ENCODE measurements at regions not wholly inside any gene's neighbourhood (a gene's known extent, or its start where the extent isn't known, plus 50 kb on each side); places are given as distances from the start of the nearest gene placed in this dataset.

DNA sequence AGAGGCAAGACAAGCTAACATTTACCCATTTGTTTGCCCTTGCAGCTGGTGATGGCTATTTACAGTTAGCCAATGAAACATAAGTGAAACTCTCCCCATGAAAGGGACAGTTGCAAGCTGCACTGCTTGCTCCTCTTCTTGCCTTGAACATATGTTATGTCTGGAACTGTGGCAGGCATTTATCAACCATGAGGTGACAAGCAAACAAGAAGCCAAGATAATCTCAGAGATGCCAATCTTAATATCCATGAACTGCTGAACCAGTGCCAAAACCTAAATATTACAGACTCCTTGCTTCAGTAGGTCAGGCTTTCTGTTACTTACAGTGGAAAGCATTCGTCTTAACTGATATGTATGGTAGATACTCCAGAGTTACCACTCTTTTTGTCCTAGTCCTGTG, 133.4 kb downstream of the ACTBL2 start:
- TF ChIP-seq, protein P1, sequence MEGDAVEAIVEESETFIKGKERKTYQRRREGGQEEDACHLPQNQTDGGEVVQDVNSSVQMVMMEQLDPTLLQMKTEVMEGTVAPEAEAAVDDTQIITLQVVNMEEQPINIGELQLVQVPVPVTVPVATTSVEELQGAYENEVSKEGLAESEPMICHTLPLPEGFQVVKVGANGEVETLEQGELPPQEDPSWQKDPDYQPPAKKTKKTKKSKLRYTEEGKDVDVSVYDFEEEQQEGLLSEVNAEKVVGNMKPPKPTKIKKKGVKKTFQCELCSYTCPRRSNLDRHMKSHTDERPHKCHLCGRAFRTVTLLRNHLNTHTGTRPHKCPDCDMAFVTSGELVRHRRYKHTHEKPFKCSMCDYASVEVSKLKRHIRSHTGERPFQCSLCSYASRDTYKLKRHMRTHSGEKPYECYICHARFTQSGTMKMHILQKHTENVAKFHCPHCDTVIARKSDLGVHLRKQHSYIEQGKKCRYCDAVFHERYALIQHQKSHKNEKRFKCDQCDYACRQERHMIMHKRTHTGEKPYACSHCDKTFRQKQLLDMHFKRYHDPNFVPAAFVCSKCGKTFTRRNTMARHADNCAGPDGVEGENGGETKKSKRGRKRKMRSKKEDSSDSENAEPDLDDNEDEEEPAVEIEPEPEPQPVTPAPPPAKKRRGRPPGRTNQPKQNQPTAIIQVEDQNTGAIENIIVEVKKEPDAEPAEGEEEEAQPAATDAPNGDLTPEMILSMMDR (IDR thresholded peaks at IDR 0.05) = no peak
- DNase-seq (ENCODE audit: low spot score) (no peak), ATAC-seq (ENCODE audit: low FRiP score) (no peak)

DNA sequence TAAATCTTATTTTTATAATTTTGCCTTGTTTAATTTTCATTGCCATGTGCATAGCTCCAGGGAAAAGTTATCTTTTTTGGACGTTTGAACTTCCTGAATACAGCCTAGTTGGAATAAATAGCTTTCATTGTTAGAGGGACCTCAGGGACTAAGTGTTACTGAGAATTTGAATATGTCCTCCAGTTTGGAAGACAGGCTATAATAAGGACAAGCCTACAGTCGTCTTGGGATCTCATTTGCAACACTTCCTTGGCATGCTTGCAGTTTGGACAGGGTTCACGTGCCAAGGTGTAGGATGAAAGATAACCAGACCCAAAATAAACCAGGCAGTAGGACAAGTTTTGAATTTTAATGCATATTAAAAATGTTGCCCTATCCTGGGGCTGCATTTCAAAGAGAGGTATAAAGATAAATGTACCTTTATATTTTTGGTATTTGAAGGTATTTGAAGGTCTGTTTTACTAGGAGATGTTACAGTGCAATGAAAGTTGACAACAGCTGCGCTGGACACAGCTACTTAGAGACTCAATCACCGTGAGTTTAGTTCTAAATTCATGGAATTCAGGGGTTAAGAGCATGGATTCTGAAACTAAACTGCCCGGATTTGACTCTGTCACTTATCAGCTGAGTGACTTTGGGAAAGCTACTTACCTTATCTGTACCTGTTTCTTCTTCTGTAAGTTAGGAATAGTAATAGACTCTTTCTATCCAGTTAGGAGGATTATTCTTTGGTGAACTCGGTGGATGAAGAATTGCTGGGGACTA, 134.1 kb downstream of the ACTBL2 start:
- TF ChIP-seq, protein P1 (IDR thresholded peaks at IDR 0.05) = no peak
- ATAC-seq (ENCODE audit: low FRiP score) (no peak), DNase-seq (ENCODE audit: low spot score) (no peak)

DNA sequence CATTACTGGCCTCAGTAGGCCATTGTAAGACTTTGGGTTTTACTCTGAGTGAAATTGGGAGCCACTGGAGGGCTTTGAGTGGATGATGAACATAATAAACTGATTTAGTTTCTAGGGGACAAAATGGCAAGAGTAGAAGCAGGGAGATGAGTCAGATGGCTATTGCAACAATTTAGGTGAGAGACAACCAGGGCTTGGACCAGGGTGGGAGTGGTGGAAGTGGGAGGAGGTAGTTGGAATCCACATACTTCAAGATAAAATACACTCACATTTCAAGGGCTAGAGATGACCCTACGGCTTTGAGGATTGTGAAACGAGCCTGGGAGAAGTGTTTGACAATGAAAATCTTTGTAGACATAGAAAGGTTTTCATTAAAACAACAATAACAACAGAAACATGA, 136.3 kb downstream of the ACTBL2 start:
- TF ChIP-seq, protein P1 (IDR thresholded peaks at IDR 0.05) = no peak
- ATAC-seq (ENCODE audit: low FRiP score) (no peak), DNase-seq (ENCODE audit: low spot score) (no peak)

DNA sequence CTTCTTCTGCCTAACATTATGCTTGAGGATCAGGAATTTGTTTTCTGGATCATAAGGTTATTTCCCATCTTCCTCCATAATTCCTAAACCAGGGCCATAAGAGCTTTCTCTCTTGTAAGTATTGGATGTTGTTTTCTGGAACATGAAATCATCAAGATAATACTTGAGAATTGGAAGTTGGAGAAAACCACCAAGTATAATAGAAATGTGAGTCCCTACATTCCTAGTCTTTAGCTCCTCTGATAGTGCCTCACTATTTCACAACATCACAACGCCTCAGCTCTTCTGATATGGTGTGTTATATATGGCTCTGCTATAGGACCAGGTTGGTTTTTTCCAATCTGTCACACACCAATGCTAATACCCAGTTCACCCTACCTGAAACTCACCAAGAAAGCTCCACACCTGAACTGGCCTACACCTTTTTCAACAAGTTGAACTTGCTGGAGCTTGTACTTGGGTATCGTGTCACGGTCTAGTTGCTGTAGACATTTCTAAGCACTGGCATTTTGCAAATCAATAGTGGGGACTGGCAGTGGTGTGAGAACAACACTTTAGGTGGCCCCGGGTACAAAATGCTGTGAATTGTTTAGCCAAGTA, 141.1 kb downstream of the ACTBL2 start:
- ATAC-seq (ENCODE audit: low FRiP score) (no peak), DNase-seq (ENCODE audit: low spot score) (no peak)
- TF ChIP-seq, protein P1 (IDR thresholded peaks at IDR 0.05) = no peak

DNA sequence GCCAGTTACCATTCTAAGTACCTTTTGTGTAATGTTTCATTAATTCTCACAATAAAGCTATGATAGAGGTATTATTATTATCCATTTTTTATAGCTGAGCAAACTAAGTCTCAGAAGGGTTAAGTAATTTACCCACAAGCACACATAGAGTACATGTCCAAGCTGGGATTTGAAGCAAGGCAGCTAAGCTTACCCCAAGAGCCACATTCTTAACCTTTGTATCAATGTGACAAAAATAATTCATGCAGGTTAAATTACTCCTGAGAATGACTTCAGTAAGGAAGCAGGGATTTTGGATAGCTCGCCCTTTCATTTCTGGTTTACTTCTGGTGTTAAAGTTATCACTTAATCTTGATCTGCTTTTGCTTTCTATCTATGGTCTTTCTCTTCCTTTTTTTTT, 141.9 kb downstream of the ACTBL2 start:
- TF ChIP-seq, protein P1 (IDR thresholded peaks at IDR 0.05) = no peak
- ATAC-seq (ENCODE audit: low FRiP score) = no peak

DNA sequence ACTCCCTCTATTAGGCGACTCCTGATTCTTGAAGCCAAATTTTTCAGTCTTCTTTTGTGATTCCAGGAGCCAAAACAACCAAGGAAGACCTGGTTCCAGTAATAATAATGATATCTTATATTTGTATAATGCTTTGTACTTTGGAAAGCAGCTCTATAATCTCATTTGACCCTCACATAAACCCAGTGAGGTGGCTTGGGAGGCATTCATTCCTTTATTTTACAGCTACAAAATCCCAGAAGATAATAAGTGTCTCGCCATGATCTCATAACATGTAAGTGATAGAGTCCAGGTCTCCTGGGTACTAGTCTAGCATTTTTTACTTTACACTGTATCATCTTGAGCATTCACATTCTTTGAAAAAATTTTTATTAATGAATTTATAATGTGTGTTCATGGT, 143.1 kb downstream of the ACTBL2 start:
- no peak for ATAC-seq (ENCODE audit: low FRiP score)
- no peak for DNase-seq (ENCODE audit: low spot score)
- TF ChIP-seq, protein P1 (IDR thresholded peaks at IDR 0.05) = no peak

More for the DNA sequence above, 141.9 kb downstream of the ACTBL2 start:
- DNase-seq (ENCODE audit: low spot score) = no peak

DNA sequence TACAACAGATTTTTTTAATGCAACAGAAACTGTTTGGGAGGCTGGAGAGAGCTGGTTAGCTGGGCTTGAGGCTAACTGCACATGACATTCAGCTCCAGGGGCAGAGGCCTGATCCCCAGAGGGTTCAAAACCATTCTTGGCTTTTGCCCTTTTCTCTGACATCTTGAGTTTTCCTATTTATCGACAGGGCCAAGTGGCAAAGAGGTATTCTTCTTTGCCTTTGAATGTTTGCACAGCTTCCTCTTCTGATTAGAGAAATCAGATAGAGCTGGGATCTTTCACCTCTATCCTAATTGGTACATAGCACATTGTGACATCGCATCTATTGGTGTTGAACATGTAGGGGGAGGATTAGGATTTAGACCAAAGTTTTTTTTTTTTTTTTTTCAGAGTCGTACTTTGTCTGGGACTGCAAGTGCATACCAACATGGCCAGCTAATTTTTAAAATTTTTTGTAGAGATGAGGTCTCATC, 143.7 kb downstream of the ACTBL2 start:
- ATAC-seq (ENCODE audit: low FRiP score) (no peak), DNase-seq (ENCODE audit: low spot score) (no peak)
- TF ChIP-seq, protein P1 (IDR thresholded peaks at IDR 0.05) = no peak
